ENCODE measurements at regions not wholly inside any gene's neighbourhood (a gene's known extent, or its start where the extent isn't known, plus 50 kb on each side); places are given as distances from the start of the nearest gene placed in this dataset.
"Not testable (repeated sequence)": the region's sequence is repeated elsewhere in the genome, so short reads cannot be mapped to it uniquely, and the experiment has no call there.

- H3K4me2 ChIP-seq (ENCODE audit: insufficient read depth, low read length) = no peak overlapping the region
- H3K9me3 ChIP-seq (ENCODE audit: low read depth, low read length) = no peaks in the 10 kb centered on the region
- H3K79me2 ChIP-seq (ENCODE audit: insufficient read depth, low read length) = no peaks in the 10 kb centered on the region
- H3K27me3 ChIP-seq (ENCODE audit: insufficient read depth, low read length) = no peaks in the 10 kb centered on the region
- DNase-seq (ENCODE audit: insufficient read length, low spot score, missing footprints) = no peak
- TF ChIP-seq CTCF (IDR thresholded peaks at IDR 0.05; ENCODE audit: extremely low read depth, low read depth, low read length) = no peak
- no peaks in the 10 kb centered on the region for H3K4me1 ChIP-seq (ENCODE audit: insufficient read depth, low read length)
- no peak overlapping the region for H2AFZ ChIP-seq (ENCODE audit: low read length)
- H3K36me3 ChIP-seq (ENCODE audit: insufficient read depth, low read length) = no peaks in the 10 kb centered on the region
- no peak overlapping the region for H3K27ac ChIP-seq (ENCODE audit: low read depth, low read length)
- no peaks in the 10 kb centered on the region for H4K20me1 ChIP-seq (ENCODE audit: insufficient read depth, low read length)
- H3K4me3 ChIP-seq (ENCODE audit: insufficient read depth, low read length) = no peak overlapping the region
Observed at GRCh38 chr12:127606476-127607015, 660.4 kb upstream of the TMEM132C start.

GRCh38 chr12:127607146-127607725, 659.7 kb upstream of the TMEM132C start:
- H2AFZ ChIP-seq (ENCODE audit: low read length) = no peak overlapping the region
- DNase-seq (ENCODE audit: insufficient read length, low spot score, missing footprints) = no peak
- no peaks in the 10 kb centered on the region for H3K79me2 ChIP-seq (ENCODE audit: insufficient read depth, low read length)
- no peak overlapping the region for H3K27ac ChIP-seq (ENCODE audit: low read depth, low read length)
- H3K36me3 ChIP-seq (ENCODE audit: insufficient read depth, low read length) = no peaks in the 10 kb centered on the region
- H3K9me3 ChIP-seq (ENCODE audit: low read depth, low read length) = no peaks in the 10 kb centered on the region
- TF ChIP-seq CTCF (IDR thresholded peaks at IDR 0.05; ENCODE audit: extremely low read depth, low read depth, low read length) = no peak
- H3K4me3 ChIP-seq (ENCODE audit: insufficient read depth, low read length) = no peak overlapping the region
- H3K4me1 ChIP-seq (ENCODE audit: insufficient read depth, low read length) = no peaks in the 10 kb centered on the region
- no peak overlapping the region for H3K4me2 ChIP-seq (ENCODE audit: insufficient read depth, low read length)
- H4K20me1 ChIP-seq (ENCODE audit: insufficient read depth, low read length) = no peaks in the 10 kb centered on the region
- H3K27me3 ChIP-seq (ENCODE audit: insufficient read depth, low read length) = no peaks in the 10 kb centered on the region

GRCh38 chr12:127608359-127608758, 658.6 kb upstream of the TMEM132C start:
- not testable (repeated sequence) for DNase-seq (ENCODE audit: insufficient read length, low spot score, missing footprints); H3K27me3 ChIP-seq (ENCODE audit: insufficient read depth, low read length); H3K79me2 ChIP-seq (ENCODE audit: insufficient read depth, low read length); H3K4me1 ChIP-seq (ENCODE audit: insufficient read depth, low read length); H3K27ac ChIP-seq (ENCODE audit: low read depth, low read length); H3K4me2 ChIP-seq (ENCODE audit: insufficient read depth, low read length); H3K9me3 ChIP-seq (ENCODE audit: low read depth, low read length); H2AFZ ChIP-seq (ENCODE audit: low read length); H3K4me3 ChIP-seq (ENCODE audit: insufficient read depth, low read length); H3K36me3 ChIP-seq (ENCODE audit: insufficient read depth, low read length); H4K20me1 ChIP-seq (ENCODE audit: insufficient read depth, low read length)

- TF ChIP-seq CTCF (IDR thresholded peaks at IDR 0.05; ENCODE audit: extremely low read depth, low read depth, low read length) = no peak
- Histone ChIP-seq H3K79me2 (ENCODE audit: insufficient read depth, low read length) (no peaks in the 10 kb centered on the region), H3K4me1 (ENCODE audit: insufficient read depth, low read length) (no peaks in the 10 kb centered on the region), H3K36me3 (ENCODE audit: insufficient read depth, low read length) (no peaks in the 10 kb centered on the region), H3K9me3 (ENCODE audit: low read depth, low read length) (no peaks in the 10 kb centered on the region), H3K27me3 (ENCODE audit: insufficient read depth, low read length) (no peaks in the 10 kb centered on the region), H3K4me2 (ENCODE audit: insufficient read depth, low read length) (no peak overlapping the region), H3K27ac (ENCODE audit: low read depth, low read length) (no peak overlapping the region), H3K4me3 (ENCODE audit: insufficient read depth, low read length) (no peak overlapping the region), H4K20me1 (ENCODE audit: insufficient read depth, low read length) (no peaks in the 10 kb centered on the region), H2AFZ (ENCODE audit: low read length) (no peak overlapping the region)
- no peak for DNase-seq (ENCODE audit: insufficient read length, low spot score, missing footprints)
Observed at GRCh38 chr12:127613056-127613455, 653.9 kb upstream of the TMEM132C start.
